NCI-H748 (cell line): ENCODE measurements at regions not wholly inside any gene's neighbourhood (a gene's known extent, or its start where the extent isn't known, plus 50 kb on each side); places are given as distances from the start of the nearest gene placed in this dataset.
"Not testable (repeated sequence)": the region's sequence is repeated elsewhere in the genome, so short reads cannot be mapped to it uniquely, and the experiment has no call there.

Experiments used
- DNase-seq: peaks from one replicate; lab custom pipeline; 2025; ENCODE audit not compliant: unreplicated experiment; lab: John Stamatoyannopoulos, UW

DNA sequence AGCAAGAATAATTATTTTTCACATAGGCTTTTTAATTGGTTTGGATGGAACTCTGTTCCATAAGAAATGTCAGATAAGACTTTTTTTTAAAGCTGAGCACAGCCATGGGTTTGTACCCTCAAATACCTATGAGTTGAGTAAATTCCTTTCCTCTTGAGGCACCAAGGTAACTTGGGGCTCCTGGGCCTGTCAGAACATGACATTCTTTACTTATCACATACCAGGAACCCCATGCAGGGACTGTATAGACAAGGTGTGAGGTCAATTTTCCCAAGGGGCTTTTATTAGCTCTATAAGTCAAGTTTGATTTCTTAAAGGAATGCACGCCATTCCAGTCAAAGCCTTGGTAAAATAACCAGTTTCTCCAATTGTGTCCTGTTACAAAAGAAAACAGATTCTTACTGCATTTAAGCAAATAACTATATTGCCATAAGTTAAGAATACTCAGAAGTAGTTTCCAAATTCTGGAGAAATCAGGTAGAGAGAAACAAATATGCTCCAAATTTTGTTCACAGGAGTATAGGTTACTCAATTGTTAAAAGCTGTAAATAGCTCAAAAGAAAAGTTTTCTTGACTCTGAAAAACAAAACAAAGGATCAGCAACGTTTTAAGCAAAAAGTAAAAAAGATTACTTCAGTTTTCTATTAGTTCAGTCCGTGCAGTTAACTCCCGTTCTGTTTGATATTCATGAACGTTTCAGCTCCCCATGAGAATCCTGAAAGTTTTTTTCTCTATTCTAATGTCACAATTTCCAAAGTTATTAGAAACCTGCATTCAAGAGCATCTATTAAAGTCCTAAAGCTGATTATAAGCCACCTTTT lies 167.5 kb upstream of the NAMPT start:
- no peak for DNase-seq

DNA sequence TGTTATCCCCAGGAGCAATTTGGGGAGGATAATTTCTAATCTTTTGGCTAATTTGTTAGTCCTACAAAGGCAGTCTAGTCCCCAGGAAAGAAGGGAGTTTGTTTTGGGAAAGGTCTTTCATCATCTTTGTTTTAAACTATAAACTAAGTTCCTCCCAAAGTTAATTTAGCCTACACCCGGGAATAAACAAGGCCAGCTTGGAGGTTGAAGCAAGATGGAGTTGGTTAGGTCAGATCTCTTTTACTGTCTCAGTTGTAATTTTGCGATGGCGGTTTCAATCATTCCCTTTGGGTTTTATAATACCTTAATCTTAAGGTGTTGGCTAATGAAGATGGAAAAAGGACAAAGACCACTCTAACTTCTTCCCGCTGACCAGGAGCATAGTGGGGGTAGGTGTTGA lies 166.4 kb upstream of the NAMPT start:
- no peak for DNase-seq

DNA sequence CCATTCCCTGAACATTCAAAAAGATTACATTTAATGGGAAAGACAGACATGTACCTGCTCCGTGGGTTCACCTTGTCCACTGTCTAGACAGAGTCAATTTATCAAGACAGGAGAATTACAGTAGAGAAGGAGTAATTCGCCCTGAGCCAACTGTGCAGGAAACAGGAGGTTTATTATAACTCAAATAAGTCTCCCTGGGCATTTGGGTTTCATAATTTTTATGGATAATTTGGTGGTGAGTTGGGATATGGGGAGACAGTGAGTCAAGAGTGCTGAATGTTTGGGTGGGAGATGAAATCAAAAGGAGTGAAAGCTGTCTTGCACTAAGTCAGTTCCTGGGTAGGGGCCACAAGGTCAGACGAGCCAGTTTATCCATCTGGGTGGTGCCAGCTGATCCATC lies 165.9 kb upstream of the NAMPT start:
- no peak for DNase-seq

DNA sequence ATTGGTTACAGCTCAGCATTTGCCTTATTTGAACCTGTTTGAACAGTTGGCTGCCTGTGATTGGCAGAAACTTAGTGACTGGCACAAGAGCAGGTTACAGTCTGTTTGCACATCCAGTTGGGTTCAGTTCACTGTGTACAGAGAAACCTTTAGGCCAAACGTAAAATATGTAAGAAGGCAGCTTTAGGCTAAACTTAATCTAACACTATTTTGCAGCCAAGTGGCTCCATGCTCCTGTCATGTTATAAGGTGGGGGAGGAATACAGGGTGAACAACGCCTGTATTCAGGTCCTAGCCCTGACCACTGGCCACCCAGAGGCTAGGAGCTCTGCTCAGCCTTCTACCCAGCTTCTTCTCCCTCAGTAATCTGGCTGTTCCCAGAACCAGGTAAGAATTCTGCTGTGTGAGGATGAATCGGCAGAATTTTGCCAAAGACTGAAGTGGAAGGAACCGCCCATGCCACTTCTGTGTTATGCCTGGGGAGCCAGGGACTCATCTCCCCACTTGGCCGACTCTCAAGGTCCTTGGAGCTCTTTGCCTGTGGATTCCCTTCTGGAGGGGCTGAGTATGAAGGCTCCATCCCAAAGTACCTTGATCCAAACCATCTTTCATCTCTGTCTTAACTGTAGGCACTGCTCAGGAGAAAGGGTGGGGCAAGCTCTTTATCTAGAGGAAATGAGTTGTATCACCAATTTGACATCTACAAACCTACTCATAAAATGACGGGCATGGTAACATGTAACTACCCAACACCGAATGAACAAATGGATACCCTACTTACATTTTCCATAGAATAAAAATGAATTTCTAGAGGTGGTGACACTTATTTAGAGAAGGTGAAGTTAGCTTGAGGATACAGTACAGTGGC lies 164.4 kb upstream of the NAMPT start:
- no peak for DNase-seq

DNA sequence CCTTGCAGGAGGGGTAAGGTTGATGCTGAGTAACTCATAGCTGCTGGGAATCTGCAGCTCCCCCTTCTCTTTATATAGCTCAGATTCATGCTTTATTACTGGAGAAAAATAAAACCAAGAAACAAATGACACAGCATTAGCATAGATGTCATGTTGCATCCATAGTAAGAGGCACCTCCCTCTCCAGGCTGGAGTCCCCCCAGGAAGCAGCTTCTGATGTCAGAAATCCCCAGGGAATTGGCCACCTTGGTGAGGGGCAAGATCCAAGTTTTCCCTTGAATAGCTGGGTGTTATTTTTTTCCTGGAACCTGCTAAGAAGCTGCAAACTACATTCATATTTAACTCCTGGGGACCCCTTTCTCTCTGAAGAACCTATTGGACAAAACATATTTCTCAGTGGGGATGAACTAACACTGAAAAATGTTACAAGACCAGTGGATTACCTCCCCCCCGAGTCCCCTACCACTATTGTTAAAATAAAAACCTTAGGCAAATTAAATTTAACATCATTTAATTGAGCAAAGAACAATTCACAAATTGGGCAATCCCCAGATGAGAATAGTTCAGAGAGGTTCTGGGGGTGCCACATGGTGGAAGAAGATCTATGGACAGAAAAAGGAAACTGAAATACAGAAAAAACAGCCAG lies 163.7 kb upstream of the NAMPT start:
- DNase-seq, result no peak

DNA sequence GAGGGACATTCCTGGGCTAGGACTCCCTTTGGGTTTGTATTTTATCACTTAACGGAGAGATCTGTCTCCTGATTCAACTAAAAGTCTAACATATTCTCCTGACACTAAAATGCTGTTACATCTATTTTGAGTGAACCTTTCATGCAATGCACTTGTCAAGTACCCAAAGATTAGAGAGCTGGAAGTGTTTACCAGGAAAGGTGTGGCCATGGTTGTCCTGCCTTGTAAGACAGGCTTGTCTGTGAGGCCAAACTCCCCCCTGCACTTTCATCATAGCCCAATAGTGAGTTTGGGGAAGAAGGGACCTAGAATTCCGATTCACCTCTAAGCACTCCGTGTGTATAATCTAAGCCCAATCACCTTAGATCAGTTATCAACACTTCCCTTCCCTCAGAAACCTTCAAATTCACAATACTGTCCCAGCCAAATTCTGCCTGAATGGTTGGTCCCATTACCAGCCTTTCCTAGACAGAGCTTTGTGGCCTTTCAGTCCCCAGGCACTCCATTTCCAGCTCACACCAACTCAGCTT lies 162.6 kb upstream of the NAMPT start:
- DNase-seq, result no peak

DNA sequence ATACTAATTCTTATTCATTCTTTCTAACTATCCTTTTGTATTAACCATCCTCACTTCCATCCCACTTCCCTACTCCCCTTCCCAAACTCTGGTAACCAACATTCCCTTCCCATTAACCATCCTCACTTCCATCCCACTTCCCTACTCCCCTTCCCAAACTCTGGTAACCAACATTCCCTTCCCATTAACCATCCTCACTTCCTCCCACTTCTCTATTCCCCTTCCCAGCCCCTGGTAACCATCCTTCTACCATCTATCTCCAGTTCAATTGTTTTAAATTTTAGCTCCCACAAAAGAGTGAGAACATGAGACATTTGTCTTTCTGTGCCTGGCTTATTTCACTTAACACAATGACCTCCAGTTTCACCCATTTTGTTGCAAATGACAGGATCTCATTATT lies 160.6 kb upstream of the NAMPT start:
- DNase-seq, result not testable (repeated sequence)

DNA sequence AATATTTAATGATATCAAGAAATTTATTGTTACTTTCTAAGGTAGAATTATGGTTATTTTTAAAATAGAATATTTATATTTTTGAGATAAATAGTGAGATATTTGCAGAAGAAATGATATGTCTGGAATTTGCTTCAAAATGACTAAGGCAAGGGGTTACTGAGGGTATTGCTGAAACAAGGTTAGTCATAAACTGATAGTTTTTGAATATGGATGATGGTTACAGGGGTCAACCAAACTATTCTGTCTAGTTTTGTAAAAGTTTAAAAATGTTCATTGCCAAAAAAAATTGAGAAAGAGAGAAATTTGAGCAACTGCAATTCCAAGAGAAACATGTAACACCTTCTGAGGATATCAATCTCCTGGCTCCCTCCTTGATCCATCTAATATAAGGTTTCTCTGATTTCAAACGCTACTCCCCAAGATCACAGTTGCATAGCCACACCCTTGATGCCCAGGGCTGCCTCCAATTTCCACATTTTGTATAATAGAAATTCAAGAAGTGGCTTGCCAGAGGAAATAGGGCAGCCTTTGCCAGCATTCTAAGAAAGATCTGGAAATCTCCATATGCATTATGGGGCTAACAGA lies 159.4 kb upstream of the NAMPT start:
- DNase-seq, result no peak

DNA sequence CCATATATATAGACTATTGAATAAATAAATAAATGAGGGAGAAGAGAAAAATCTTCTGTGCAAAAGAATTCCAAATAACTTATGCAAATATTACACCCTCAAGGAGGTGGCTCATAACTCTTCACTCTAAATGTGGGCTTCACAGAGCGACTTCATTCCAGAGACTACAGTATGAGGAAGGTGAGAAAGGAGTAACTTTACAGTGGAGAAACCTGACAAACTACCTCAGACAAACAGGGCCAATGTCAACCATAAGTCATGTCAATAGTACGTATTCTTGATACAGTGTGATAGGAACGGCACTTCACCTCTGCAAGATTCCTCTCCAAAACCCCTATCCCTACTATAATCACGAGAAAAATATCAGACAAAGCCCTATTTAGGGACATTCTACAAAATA lies 158.4 kb upstream of the NAMPT start:
- DNase-seq, result no peak

DNA sequence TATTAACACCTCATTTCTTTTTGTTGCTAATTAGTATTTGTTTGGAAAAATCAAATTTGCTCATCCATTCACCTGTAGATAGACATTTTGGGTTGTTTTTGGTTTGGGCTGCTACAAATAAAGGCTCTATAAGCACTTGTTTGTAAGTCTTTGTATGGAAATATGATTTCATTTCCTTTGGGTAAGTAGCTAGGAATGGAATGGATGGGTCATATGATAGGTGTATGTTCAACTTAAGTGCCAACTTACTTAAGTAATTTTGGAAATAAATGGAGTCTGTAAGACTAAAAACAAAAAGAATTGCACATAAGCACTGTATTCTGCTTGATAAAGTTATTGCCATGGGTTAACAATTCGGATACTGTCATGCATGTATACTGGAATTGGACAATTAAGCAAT lies 157.7 kb upstream of the NAMPT start:
- DNase-seq, result no peak

DNA sequence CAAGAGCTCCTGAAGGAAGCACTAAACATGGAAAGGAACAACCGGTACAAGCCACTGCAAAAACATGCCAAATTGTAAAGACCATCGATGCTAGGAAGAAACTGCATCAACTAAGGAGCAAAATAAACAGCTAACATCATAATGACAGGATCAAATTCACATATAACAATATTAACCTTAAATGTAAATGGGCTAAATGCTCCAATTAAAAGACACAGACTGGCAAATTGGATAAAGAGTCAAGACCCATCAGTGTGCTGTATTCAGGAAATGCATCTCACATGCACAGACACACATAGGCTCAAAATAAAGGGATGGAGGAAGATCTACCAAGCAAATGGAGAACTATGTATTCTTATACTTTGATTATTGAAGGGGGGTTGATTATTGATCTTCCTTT lies 156.6 kb upstream of the NAMPT start:
- not testable (repeated sequence) for DNase-seq

DNA sequence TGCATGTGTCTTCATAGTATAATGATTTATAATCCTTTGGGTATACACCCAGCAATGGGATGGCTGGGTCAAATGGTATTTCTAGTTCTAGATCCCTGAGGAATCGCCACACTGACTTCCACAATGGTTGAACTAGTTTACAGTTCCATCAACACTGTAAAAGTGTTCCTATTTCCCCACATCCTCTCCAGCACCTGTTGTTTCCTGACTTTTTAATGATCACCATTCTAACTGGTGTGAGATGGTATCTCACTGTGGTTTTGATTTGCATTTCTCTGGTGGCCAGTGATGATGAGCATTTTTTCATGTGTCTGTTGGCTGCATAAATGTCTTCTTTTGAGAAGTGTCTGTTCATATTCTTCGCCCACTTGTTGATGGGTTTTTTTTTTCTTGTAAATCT lies 152.2 kb upstream of the NAMPT start:
- not testable (repeated sequence) for DNase-seq

DNA sequence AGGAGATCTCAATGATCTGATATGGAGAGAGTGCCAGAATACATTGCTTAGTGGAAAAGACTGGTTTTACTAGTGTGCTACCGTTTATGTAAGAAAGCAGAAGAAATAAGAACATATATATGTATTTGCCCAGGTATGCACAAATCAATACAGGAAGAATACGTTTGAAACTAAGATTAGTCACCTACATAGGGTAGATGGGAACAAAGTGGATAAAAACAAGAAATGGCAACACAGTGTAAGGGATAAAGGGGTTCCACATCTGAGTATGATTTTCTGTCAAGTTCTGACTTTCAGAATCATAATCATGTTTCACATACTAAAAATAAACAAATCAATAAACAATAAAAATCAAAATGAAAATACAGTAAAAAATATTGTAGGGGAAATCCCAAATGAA lies 148.6 kb upstream of the NAMPT start:
- no peak for DNase-seq

DNA sequence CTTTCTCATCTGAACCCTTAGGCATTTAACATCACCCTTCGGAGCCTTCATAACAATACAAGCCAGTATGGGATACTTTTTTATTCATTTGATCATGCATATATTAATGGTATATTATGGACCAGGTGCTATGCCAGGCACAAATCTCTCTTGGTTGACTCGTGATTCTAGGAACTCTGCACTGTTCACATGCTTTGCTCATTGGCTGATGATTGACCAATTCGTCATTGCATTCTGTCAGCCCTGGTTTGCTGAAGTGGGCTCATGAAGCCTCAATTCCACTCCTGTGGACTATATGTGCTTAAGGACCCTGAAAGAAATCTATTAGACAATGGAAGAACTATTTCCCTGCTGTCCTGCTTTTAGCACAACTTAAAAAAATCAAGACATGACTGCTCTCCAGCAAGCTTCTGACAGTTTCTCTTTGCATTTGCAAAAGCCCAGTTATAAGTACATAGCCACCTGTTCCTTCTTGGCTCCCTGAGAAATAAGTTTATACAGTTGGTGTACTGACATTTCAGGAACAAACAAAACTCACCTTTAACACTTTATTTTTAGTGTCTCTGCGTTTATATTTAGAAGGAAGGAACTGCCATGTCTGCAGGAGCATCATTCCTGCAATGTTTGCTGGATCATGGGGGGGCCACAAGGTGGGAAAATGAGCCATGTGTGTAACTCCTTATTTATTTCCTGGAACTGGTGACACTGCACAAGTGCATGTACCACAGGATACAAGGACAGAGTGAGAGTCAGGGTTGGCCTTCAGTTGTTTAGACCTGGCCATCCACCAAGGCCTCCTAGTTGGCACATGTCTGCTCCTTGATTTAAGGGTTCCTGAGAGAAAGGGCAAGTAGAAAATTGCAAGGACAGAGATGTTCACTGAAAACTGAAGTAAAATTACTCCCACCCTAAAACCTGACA lies 146.0 kb upstream of the NAMPT start:
- DNase-seq, result no peak

DNA sequence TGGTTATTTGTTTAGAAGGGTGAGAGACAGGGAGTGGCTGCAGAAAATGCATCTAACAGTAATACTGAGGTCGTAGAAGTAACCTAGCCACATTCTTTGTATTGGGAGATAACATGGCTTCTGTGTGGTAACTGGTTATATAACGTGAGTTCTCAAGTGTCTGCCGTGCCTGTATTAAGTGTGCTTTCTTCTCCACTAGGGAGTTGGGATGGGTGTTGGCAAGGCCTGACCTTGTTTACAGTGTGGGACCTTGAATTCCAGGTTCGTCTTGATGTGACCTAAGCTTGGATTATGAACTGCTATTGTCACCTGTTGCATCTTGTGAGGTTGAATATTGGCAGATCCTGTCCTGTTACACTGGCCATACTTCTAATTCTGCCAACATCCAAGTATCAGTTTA lies 145.3 kb upstream of the NAMPT start:
- DNase-seq, result peak; percentile 29

DNA sequence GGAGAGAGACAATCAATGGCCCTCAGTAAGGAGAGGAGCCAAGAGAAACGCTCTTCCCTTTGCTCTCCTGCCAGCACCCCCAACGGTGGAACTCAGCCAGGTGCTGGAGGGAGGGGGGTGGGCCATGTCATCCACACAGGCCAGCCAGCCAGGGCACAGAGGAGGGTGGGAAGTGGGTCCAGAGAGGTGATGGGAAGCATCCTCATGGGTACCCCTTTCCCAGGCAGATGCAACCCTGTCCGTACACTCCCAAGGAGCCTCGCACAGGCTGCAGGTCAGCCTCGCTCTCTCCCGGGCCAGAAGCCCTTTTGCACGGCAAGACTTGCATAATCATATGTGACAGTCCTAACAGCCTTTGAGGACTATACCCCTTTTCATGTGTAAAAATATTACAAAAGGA lies 142.0 kb upstream of the NAMPT start:
- no peak for DNase-seq

DNA sequence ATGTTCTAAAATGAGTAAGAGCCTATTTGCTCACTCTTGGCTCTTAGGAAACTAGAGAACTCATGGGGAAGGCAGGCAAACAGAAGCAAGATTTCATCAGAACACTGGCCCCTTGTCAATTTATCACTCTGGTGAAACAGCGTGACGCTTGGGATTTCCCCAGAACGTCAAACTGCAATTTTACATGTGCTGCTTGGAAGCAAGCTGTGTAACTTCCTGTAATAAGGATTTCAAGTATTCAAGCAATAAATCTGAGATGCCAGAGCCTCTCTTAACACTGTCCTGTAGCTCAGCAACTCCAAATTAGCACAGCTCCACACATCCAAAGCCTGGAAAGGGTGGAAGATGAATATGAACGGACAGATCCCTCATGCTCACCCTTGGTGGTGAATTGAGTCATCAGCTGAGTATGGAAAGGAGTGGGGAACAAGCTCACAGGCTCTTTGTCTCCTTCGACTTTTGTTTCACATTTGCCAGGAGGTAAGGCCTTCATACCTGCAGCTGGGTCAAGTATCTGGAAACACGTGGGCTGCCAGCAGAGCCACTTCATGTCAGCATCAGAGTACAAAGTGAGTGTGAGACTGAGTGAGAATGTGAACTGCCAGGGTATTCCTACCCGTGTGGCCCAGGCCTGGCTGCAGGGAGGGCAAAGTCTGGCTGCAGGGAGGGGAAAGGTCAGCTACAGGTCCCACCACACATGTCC lies 140.4 kb upstream of the NAMPT start:
- no peak for DNase-seq

DNA sequence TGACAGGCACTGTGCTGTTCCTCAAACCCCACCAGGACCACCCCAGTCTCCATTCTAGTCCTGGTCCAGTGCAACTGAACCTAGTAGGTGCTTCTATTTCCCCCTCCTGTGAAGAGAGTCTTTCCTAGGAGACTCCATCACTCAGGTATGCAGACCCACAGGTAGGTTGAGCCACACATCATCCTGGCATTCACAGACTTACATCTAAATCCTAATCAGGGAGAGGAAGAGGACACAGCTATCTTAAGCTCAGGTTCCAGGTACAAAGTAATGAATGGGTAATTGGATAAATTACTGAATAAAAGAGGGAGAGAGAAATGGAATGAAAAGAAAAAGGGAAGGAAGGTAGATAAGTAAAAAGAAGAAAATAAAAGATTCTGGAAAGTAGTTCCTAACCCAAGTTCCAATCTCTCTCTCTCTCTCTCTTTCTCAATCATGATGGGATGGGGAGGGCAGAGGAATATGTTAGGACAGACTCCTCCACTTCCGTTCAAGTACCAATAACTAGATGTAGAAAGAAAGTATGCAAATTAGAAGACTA lies 139.8 kb upstream of the NAMPT start:
- no peak for DNase-seq

DNA sequence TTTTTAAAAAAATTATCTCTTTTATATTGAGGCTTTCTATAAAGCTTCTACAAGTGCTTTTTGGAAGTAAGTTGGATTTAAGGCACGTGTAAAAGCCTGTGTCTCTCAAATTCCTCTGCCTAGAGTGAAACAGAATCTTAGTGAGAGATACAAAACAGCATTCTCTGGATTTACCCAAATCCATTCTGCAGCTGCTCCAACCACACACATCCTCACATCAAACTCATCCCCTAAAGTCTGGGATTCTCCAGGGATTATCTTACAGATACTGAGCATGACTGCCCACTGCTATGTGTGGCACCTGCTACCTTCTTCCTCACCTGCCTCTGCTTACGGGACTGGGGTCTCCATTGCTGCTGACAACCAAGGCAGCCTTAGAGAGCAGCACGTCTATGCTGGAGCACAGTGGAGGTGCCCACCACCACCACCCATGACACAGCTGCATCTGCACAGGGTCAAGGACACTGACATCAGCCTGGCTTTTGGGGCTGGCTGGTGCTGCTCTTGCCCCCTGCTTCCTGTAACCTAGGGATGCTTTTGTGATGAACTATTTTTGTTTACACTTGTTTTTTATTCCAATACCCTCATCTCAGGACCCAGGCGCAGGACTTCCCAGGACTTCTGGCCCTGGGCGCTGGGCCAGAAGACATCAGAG lies 139.2 kb upstream of the NAMPT start:
- no peak for DNase-seq
